ENCODE measurements at regions not wholly inside any gene's neighbourhood (a gene's known extent, or its start where the extent isn't known, plus 50 kb on each side); places are given as distances from the start of the nearest gene placed in this dataset.

DNA sequence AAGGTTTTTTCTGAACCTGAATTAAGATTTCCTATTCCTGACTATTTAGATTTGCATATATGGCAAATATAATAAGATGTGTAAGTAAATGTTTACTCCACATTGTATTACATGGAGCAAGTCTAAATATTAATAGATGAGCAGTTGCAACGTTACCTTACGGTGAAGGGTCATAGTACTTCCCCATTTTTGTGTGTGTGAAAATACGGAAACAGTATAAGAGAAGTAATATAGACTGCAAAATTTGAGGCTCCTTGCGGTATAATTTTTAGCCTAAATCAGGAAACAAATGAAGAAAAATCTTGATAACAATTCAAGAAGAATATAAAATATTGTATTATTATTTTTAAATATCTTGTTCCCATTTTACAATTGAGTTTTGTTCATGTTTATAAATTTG lies 434.2 kb downstream of the GRB14 start:
- no peaks in the 10 kb centered on the region for H3K9me3 ChIP-seq (ENCODE audit: control insufficient read depth in 2 of 2, insufficient read depth in 1 of 2, low read depth in 1 of 2, low read length in 1 of 2)
- no peak for FAIRE-seq
- WGBS, 3 donors: 76 to 84% (median 78%) methylated on average over 4 of the region's 4 CpGs
- no peaks in the 10 kb centered on the region for H3K36me3 ChIP-seq (ENCODE audit: control insufficient read depth in 3 of 3, insufficient read depth in 2 of 3, low read depth in 1 of 3, low read length in 3 of 3)
- no peaks in the 10 kb centered on the region for H3K4me1 ChIP-seq (ENCODE audit: control insufficient read depth in 3 of 3, insufficient read depth in 2 of 3, low read depth in 1 of 3, low read length in 2 of 3)
- H3K27ac ChIP-seq (ENCODE audit: low read depth in 1 of 3, low read length in 2 of 3): no peak overlapping the region
- no peak for DNase-seq
- H3K27me3 ChIP-seq (ENCODE audit: control insufficient read depth in 3 of 3, insufficient read depth in 3 of 3, low read length in 3 of 3): no peaks in the 10 kb centered on the region
- H3K4me3 ChIP-seq (ENCODE audit: low read depth in 1 of 3, low read length in 3 of 3): no peak overlapping the region

DNA sequence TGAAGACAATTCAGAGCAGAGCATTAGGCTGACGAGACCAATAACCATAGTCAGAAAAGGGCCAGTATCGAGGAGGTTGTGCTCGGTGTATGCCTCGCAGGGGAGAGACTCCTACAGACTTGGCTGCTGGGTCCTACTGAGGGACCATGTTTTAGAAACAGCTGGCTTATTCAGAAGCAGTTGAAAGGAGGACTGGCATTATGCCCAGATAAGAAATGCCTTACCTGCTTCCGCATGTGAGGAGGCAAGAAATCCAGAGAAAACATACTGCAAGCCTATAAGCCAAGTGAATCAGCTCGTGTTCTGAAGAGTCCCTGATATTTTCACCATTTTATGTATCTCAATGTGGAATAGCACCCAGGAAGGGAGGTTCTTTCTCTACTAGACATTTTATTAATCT lies 434.7 kb downstream of the GRB14 start:
- Histone ChIP-seq H3K4me1 (ENCODE audit: control insufficient read depth in 3 of 3, insufficient read depth in 2 of 3, low read depth in 1 of 3, low read length in 2 of 3) (no peaks in the 10 kb centered on the region), H3K9me3 (ENCODE audit: control insufficient read depth in 2 of 2, insufficient read depth in 1 of 2, low read depth in 1 of 2, low read length in 1 of 2) (no peaks in the 10 kb centered on the region), H3K4me3 (ENCODE audit: low read depth in 1 of 3, low read length in 3 of 3) (no peak overlapping the region), H3K27ac (ENCODE audit: low read depth in 1 of 3, low read length in 2 of 3) (no peak overlapping the region), H3K27me3 (ENCODE audit: control insufficient read depth in 3 of 3, insufficient read depth in 3 of 3, low read length in 3 of 3) (no peaks in the 10 kb centered on the region), H3K36me3 (ENCODE audit: control insufficient read depth in 3 of 3, insufficient read depth in 2 of 3, low read depth in 1 of 3, low read length in 3 of 3) (no peaks in the 10 kb centered on the region)
- no peak for DNase-seq
- 81 to 85% (median 84%) methylated on average over 6 of the region's 6 CpGs for WGBS, 3 donors
- no peak for FAIRE-seq

DNA sequence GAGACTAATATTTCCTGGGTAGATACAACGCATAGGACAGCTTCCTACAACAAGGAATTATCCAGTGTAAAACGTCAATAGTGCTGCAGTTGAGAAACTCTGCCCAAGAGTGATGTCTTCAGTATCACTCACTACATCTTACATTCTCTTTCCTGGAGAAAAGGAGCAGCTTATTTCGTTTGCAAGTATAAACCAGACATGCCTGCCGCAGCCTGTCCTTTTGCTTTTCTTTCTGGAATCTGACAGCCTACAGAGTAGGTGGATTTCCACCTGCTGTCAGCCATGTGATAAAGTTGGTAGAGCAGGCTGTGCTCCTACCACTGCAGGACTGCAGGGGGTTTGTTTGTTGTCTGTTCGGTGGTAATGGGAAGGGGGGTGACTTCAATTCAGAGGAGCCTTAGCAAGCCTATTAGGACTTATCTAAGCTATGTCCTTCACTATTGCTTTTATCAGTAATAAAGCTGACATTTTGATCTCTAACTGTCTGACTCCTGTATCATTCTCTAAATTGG lies 439.1 kb downstream of the GRB14 start:
- H3K4me3 ChIP-seq (ENCODE audit: low read depth in 1 of 3, low read length in 3 of 3): no peak overlapping the region
- H3K36me3 ChIP-seq (ENCODE audit: control insufficient read depth in 3 of 3, insufficient read depth in 2 of 3, low read depth in 1 of 3, low read length in 3 of 3): no peaks in the 10 kb centered on the region
- no peaks in the 10 kb centered on the region for H3K9me3 ChIP-seq (ENCODE audit: control insufficient read depth in 2 of 2, insufficient read depth in 1 of 2, low read depth in 1 of 2, low read length in 1 of 2)
- H3K27ac ChIP-seq (ENCODE audit: low read depth in 1 of 3, low read length in 2 of 3): no peak overlapping the region
- DNase-seq (no peak), FAIRE-seq (no peak)
- H3K4me1 ChIP-seq (ENCODE audit: control insufficient read depth in 3 of 3, insufficient read depth in 2 of 3, low read depth in 1 of 3, low read length in 2 of 3): no peaks in the 10 kb centered on the region
- no peaks in the 10 kb centered on the region for H3K27me3 ChIP-seq (ENCODE audit: control insufficient read depth in 3 of 3, insufficient read depth in 3 of 3, low read length in 3 of 3)
- WGBS, 3 donors: 30 to 41% (median 31%) methylated on average over 5 of the region's 5 CpGs

DNA sequence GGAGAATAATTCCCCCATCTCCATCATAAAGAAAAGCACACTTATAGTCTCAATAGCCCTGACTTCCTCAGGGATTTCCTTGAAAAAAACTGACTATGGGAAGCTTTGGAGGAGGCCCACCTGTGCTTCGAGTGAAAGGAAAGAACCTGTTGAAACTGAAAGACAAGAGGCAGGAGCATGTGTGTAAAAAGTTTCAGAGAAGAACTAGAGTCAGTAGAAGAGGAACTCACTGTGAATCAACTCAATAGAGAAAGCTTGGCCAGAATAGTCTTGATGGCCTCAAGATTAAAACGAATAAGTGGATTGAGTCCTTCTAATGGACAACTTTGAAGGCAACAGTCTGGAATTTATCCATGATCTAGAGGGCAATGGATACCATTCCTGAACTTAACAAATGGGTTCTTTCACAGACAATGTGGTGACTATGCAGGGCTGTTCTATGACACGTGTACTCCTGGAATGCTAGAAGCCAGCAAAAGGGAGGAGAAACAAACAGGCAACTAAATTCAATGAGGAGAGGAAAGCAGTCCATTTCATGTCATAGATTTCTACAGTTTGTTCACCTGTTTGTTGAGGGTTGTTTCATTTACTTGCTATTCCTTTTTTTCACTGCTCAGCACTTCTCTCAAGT lies 442.3 kb downstream of the GRB14 start:
- Histone ChIP-seq H3K36me3 (ENCODE audit: control insufficient read depth in 3 of 3, insufficient read depth in 2 of 3, low read depth in 1 of 3, low read length in 3 of 3) (no peaks in the 10 kb centered on the region), H3K27me3 (ENCODE audit: control insufficient read depth in 3 of 3, insufficient read depth in 3 of 3, low read length in 3 of 3) (no peaks in the 10 kb centered on the region), H3K9me3 (ENCODE audit: control insufficient read depth in 2 of 2, insufficient read depth in 1 of 2, low read depth in 1 of 2, low read length in 1 of 2) (peaks cover 0 to 9% of the 10 kb centered on the region in 2 donors), H3K4me1 (ENCODE audit: control insufficient read depth in 3 of 3, insufficient read depth in 2 of 3, low read depth in 1 of 3, low read length in 2 of 3) (no peaks in the 10 kb centered on the region), H3K4me3 (ENCODE audit: low read depth in 1 of 3, low read length in 3 of 3) (no peak overlapping the region), H3K27ac (ENCODE audit: low read depth in 1 of 3, low read length in 2 of 3) (no peak overlapping the region)
- DNase-seq (no peak), FAIRE-seq (no peak)
- WGBS, 3 donors: 50 to 65% (median 60%) methylated on average over 3 of the region's 3 CpGs

DNA sequence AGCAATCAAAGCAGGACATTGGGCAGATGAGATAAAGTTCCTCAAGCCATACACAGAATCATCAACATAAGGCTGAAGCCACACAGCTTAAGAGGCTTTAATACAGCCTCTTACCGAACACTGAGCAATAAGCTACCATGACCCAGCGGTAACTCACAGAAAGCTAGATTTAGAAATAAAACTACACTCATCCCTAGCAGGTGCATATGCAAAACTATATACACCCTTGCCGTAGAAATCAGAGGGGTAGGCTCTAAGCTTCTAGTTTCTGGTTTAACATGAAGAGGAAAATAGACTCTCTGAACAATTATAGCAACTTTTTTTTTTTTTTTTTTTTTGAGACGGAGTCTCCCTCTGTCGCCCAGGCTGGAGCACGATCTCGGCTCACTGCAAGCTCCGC lies 428.8 kb upstream of the FIGN start:
- Histone ChIP-seq H3K9me3 (ENCODE audit: control insufficient read depth in 2 of 2, insufficient read depth in 1 of 2, low read depth in 1 of 2, low read length in 1 of 2) (peaks cover 0 to 5% of the 10 kb centered on the region in 2 donors), H3K27me3 (ENCODE audit: control insufficient read depth in 3 of 3, insufficient read depth in 3 of 3, low read length in 3 of 3) (no peaks in the 10 kb centered on the region), H3K4me1 (ENCODE audit: control insufficient read depth in 3 of 3, insufficient read depth in 2 of 3, low read depth in 1 of 3, low read length in 2 of 3) (no peaks in the 10 kb centered on the region), H3K27ac (ENCODE audit: low read depth in 1 of 3, low read length in 2 of 3) (no peak overlapping the region), H3K4me3 (ENCODE audit: low read depth in 1 of 3, low read length in 3 of 3) (no peak overlapping the region), H3K36me3 (ENCODE audit: control insufficient read depth in 3 of 3, insufficient read depth in 2 of 3, low read depth in 1 of 3, low read length in 3 of 3) (no peaks in the 10 kb centered on the region)
- WGBS, 3 donors: 93 to 96% (median 93%) methylated on average over 7 to 8 of the region's 8 CpGs
- FAIRE-seq (no peak), DNase-seq (no peak)

DNA sequence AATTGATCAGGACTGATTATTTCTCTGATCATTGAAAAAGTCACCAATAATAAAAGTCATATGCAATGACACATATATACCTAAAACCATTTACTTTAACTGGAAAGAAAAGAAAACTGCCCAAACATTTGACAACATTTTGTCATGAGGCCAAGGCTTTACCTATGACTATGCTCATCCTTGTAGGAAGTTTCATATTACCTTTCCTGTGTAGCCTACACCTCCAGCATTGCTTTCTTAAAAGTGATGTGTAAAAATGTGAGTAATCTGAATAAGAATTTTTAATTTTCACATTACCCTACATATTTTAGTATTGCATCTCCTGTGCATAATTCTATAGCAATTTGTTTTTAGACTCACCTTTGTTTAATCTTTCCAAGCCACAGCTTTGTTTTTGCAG lies 419.8 kb upstream of the FIGN start:
- no peaks in the 10 kb centered on the region for H3K4me1 ChIP-seq (ENCODE audit: control insufficient read depth in 3 of 3, insufficient read depth in 2 of 3, low read depth in 1 of 3, low read length in 2 of 3)
- no peak overlapping the region for H3K27ac ChIP-seq (ENCODE audit: low read depth in 1 of 3, low read length in 2 of 3)
- H3K4me3 ChIP-seq (ENCODE audit: low read depth in 1 of 3, low read length in 3 of 3): no peak overlapping the region
- H3K9me3 ChIP-seq (ENCODE audit: control insufficient read depth in 2 of 2, insufficient read depth in 1 of 2, low read depth in 1 of 2, low read length in 1 of 2): no peaks in the 10 kb centered on the region
- FAIRE-seq (no peak), DNase-seq (no peak)
- no peaks in the 10 kb centered on the region for H3K36me3 ChIP-seq (ENCODE audit: control insufficient read depth in 3 of 3, insufficient read depth in 2 of 3, low read depth in 1 of 3, low read length in 3 of 3)
- H3K27me3 ChIP-seq (ENCODE audit: control insufficient read depth in 3 of 3, insufficient read depth in 3 of 3, low read length in 3 of 3): no peaks in the 10 kb centered on the region

DNA sequence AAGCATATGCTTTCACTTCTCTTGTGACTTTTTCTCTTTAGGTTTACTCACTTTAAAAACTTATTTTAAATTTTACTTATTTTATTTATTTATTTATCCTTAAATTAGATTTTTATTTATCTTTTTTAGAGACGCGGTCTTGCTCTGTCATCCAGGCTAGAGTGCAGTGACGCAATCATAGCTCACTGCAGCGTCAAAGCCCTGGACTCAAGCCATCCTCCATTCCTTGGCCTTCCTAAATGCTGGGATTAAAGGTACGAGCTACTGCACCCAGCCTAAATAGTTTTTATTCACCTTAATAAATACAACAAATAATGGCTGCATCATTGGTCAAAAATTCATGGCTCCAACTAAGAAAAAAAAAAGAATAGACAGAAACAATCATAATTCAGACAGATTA lies 415.7 kb upstream of the FIGN start:
- H3K4me1 ChIP-seq (ENCODE audit: control insufficient read depth in 3 of 3, insufficient read depth in 2 of 3, low read depth in 1 of 3, low read length in 2 of 3): no peaks in the 10 kb centered on the region
- no peaks in the 10 kb centered on the region for H3K27me3 ChIP-seq (ENCODE audit: control insufficient read depth in 3 of 3, insufficient read depth in 3 of 3, low read length in 3 of 3)
- no peaks in the 10 kb centered on the region for H3K36me3 ChIP-seq (ENCODE audit: control insufficient read depth in 3 of 3, insufficient read depth in 2 of 3, low read depth in 1 of 3, low read length in 3 of 3)
- H3K27ac ChIP-seq (ENCODE audit: low read depth in 1 of 3, low read length in 2 of 3): no peak overlapping the region
- DNase-seq (no peak), FAIRE-seq (no peak)
- no peak overlapping the region for H3K4me3 ChIP-seq (ENCODE audit: low read depth in 1 of 3, low read length in 3 of 3)
- WGBS, 3 donors: 51 to 73% (median 72%) methylated on average over 5 of the region's 5 CpGs
- no peaks in the 10 kb centered on the region for H3K9me3 ChIP-seq (ENCODE audit: control insufficient read depth in 2 of 2, insufficient read depth in 1 of 2, low read depth in 1 of 2, low read length in 1 of 2)

DNA sequence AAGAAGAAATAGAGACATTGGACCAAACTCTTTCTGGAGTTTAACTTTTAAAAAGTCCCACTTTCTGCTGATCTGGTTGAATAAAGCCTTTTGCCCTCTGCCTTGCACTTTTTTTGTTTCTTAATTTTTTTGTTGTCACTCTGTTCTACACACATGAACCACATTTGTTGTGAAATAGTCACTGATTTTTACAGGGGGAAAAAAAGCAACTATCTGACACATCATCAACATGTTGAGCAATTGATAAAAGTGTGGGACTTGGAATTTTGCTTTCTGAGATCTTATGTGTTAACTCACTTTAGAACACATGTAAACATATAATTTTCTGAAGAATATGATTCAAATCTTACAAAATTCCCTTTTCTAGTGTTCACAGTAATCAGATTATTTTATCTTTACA lies 414.8 kb upstream of the FIGN start:
- no peak for FAIRE-seq
- no peaks in the 10 kb centered on the region for H3K36me3 ChIP-seq (ENCODE audit: control insufficient read depth in 3 of 3, insufficient read depth in 2 of 3, low read depth in 1 of 3, low read length in 3 of 3)
- H3K4me1 ChIP-seq (ENCODE audit: control insufficient read depth in 3 of 3, insufficient read depth in 2 of 3, low read depth in 1 of 3, low read length in 2 of 3): no peaks in the 10 kb centered on the region
- no peaks in the 10 kb centered on the region for H3K27me3 ChIP-seq (ENCODE audit: control insufficient read depth in 3 of 3, insufficient read depth in 3 of 3, low read length in 3 of 3)
- no peak for DNase-seq
- no peaks in the 10 kb centered on the region for H3K9me3 ChIP-seq (ENCODE audit: control insufficient read depth in 2 of 2, insufficient read depth in 1 of 2, low read depth in 1 of 2, low read length in 1 of 2)
- H3K4me3 ChIP-seq (ENCODE audit: low read depth in 1 of 3, low read length in 3 of 3): no peak overlapping the region
- no peak overlapping the region for H3K27ac ChIP-seq (ENCODE audit: low read depth in 1 of 3, low read length in 2 of 3)

DNA sequence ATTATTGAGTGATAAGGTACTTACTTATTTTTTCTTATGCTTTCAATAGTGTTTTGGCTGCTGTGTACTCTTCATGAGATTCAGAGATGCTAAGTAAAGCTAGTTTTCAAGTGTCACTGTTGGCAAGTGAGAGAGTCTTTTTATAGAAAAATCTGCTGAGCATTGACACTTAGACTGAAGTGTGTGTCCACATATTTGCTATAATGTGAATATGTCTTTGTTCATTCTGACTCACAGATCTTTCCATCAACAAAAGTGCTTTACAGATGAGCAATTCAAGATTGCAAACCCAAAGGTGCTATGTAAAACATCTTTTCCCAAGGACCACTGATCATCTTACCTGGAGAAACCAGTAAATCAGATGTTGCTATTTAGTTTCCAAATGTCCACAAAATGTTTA lies 410.6 kb upstream of the FIGN start:
- Histone ChIP-seq H3K27me3 (ENCODE audit: control insufficient read depth in 3 of 3, insufficient read depth in 3 of 3, low read length in 3 of 3) (no peaks in the 10 kb centered on the region), H3K27ac (ENCODE audit: low read depth in 1 of 3, low read length in 2 of 3) (no peak overlapping the region), H3K4me1 (ENCODE audit: control insufficient read depth in 3 of 3, insufficient read depth in 2 of 3, low read depth in 1 of 3, low read length in 2 of 3) (no peaks in the 10 kb centered on the region), H3K9me3 (ENCODE audit: control insufficient read depth in 2 of 2, insufficient read depth in 1 of 2, low read depth in 1 of 2, low read length in 1 of 2) (no peaks in the 10 kb centered on the region), H3K36me3 (ENCODE audit: control insufficient read depth in 3 of 3, insufficient read depth in 2 of 3, low read depth in 1 of 3, low read length in 3 of 3) (no peaks in the 10 kb centered on the region), H3K4me3 (ENCODE audit: low read depth in 1 of 3, low read length in 3 of 3) (no peak overlapping the region)
- DNase-seq: no peak
- FAIRE-seq: no peak
